SK-N-SH (cell line): ENCODE measurements at regions not wholly inside any gene's neighbourhood (a gene's known extent, or its start where the extent isn't known, plus 50 kb on each side); places are given as distances from the start of the nearest gene placed in this dataset.

Experiments used
- CTCF ChIA-PET: fragments of 300-600, 350-600 bp; formaldehyde crosslinking; extraction: SDS; loops from one replicate; lab custom pipeline; 2021; lab: Yijun Ruan, JAX
- POLR2A ChIA-PET: fragments of 350-600 bp; sonication (Branson Sonifier 250); formaldehyde crosslinking; extraction: SDS; loops from one replicate; lab custom pipeline; 2020; ENCODE audit warnings: antibody characterized with exemption, inconsistent platforms; lab: Yijun Ruan, JAX
- DNase-seq: peaks from one replicate; pipeline ENCODE4 v3.0.0; 2012
- H2AFZ ChIP-seq: fragments of 200-600 bp; sonication (generic); 2 replicates; pipeline ENCODE4 v1.8.1; 2016; ENCODE audit warnings: antibody characterized with exemption, mild to moderate bottlenecking, low read depth
- H3F3A ChIP-seq: fragments of 200-600 bp; sonication (generic); replicated peaks from 2 replicates; pipeline ENCODE3; 2016; ENCODE audit warnings: antibody characterized with exemption, mild to moderate bottlenecking; ENCODE audit not compliant: insufficient read depth
- H3K27ac ChIP-seq, 2 experiments: fragments of 200-500 bp in 1 of 2; fragments of 200-600 bp in 1 of 2; sonication (Bioruptor generic) in 1 of 2; sonication (generic), shearing (Covaris generic) in 1 of 2; 2 replicates each; pipeline versions ENCODE4 v1.5.1 to v1.6.1; 2014 to 2016; ENCODE audit warnings: low read depth in 2 of 2, inconsistent platforms in 1 of 2, low read length in 1 of 2, mild to moderate bottlenecking in 1 of 2, mixed read lengths in 1 of 2
- H3K27me3 ChIP-seq: fragments of 200-600 bp; sonication (generic), shearing (Covaris generic); 2 replicates; pipeline ENCODE4 v1.6.1; 2016; ENCODE audit warnings: mixed run types; ENCODE audit not compliant: insufficient read depth
- H3K36me3 ChIP-seq, 2 experiments: fragments of 200-500 bp in 1 of 2; fragments of 200-600 bp in 1 of 2; sonication (Bioruptor generic) in 1 of 2; sonication (generic) in 1 of 2; replicated peaks in 1 of 2; 2 replicates each; pipeline versions ENCODE3 to v1.5.1; 2014 to 2016; ENCODE audit warnings: low read length in 1 of 2, mild to moderate bottlenecking in 1 of 2; ENCODE audit not compliant: insufficient read depth in 2 of 2, control insufficient read depth in 1 of 2
- H3K4me1 ChIP-seq, 2 experiments: fragments of 200-500 bp in 1 of 2; fragments of 200-600 bp in 1 of 2; sonication (Bioruptor generic) in 1 of 2; sonication (generic), shearing (Covaris generic) in 1 of 2; 2 replicates each; pipeline versions ENCODE4 v1.5.1 to v1.6.1; 2014 to 2016; ENCODE audit warnings: low read depth in 1 of 2, low read length in 1 of 2, mixed run types in 1 of 2; ENCODE audit not compliant: insufficient read depth in 2 of 2, control insufficient read depth in 1 of 2
- H3K4me2 ChIP-seq: fragments of 200-600 bp; sonication (generic), shearing (Covaris generic); 2 replicates; pipeline ENCODE4 v1.6.1; 2017; ENCODE audit warnings: mixed run types
- H3K4me3 ChIP-seq, 2 experiments: fragments of 200-500 bp in 1 of 2; fragments of 200-600 bp in 1 of 2; sonication (Bioruptor generic) in 1 of 2; sonication (generic), shearing (Covaris generic) in 1 of 2; 2 replicates each; pipeline versions ENCODE4 v1.5.1 to v1.8.1; 2014 to 2016; ENCODE audit warnings: low read depth in 2 of 2, inconsistent platforms in 1 of 2, low read length in 1 of 2, mild to moderate bottlenecking in 1 of 2, mixed read lengths in 1 of 2, moderate library complexity in 1 of 2
- H3K79me2 ChIP-seq: fragments of 200-600 bp; sonication (generic); 2 replicates; pipeline ENCODE4 v1.8.1; 2017; ENCODE audit warnings: mild to moderate bottlenecking; ENCODE audit not compliant: insufficient read depth
- H3K9ac ChIP-seq: fragments of 200-600 bp; sonication (generic); 2 replicates; pipeline ENCODE4 v1.6.1; 2017; ENCODE audit warnings: mixed run types
- H3K9me2 ChIP-seq: fragments of 200-600 bp; sonication (generic); 2 replicates; pipeline ENCODE4 v1.6.1; 2017; ENCODE audit warnings: mixed run types
- H3K9me3 ChIP-seq: fragments of 200-600 bp; sonication (generic); 2 replicates; pipeline ENCODE4 v1.6.1; 2017; ENCODE audit warnings: mixed run types, mild to moderate bottlenecking, moderate library complexity
- H4K20me1 ChIP-seq: fragments of 200-600 bp; sonication (generic); 2 replicates; pipeline ENCODE4 v1.6.1; 2017; ENCODE audit warnings: mild to moderate bottlenecking, mixed run types; ENCODE audit not compliant: insufficient read depth
- CHD2 ChIP-seq: fragments of 150-350 bp; IDR thresholded peaks from 2 replicates; pipeline ENCODE4 v1.6.1; 2018; ENCODE audit warnings: low read length; ENCODE audit not compliant: partially characterized antibody
- ELF1 ChIP-seq: IDR thresholded peaks from 2 replicates; pipeline ENCODE4 v1.4.0; 2012
- EZH2phosphoT487 ChIP-seq: fragments of 200-600 bp; sonication (generic); IDR thresholded peaks from 2 replicates; pipeline ENCODE4 v1.6.1; 2017; ENCODE audit warnings: low read depth, mixed run types, mild to moderate bottlenecking, antibody characterized with exemption, moderate library complexity, borderline replicate concordance
- FOSL2 ChIP-seq: IDR thresholded peaks from 2 replicates; pipeline ENCODE4 v1.4.0; 2012; ENCODE audit warnings: low read depth, mild to moderate bottlenecking, moderate library complexity, borderline replicate concordance
- FOXJ3 ChIP-seq: sonication (generic); formaldehyde crosslinking; IDR thresholded peaks from 2 replicates; pipeline ENCODE4 v1.5.1; 2020; ENCODE audit warnings: mild to moderate bottlenecking, missing genetic modification reagents
- FOXM1 ChIP-seq: IDR thresholded peaks from 2 replicates; pipeline ENCODE4 v1.4.0; 2012; ENCODE audit warnings: low read depth, mild to moderate bottlenecking
- GABPA ChIP-seq: IDR thresholded peaks from 2 replicates; pipeline ENCODE4 v1.4.0; 2012; ENCODE audit warnings: low read depth, mild to moderate bottlenecking
- JUND ChIP-seq: IDR thresholded peaks from 2 replicates; pipeline ENCODE4 v1.4.0; 2012
- MEF2A ChIP-seq: IDR thresholded peaks from 2 replicates; pipeline ENCODE4 v1.4.0; 2012; ENCODE audit warnings: low read depth, borderline replicate concordance
- POLR2AphosphoS5 ChIP-seq: IDR thresholded peaks from 2 replicates; pipeline ENCODE4 v1.6.1; 2012; ENCODE audit warnings: low read depth, low read length
- RAD21 ChIP-seq: IDR thresholded peaks from 2 replicates; pipeline ENCODE4 v1.6.1; 2012; ENCODE audit warnings: mild to moderate bottlenecking, low read length
- RCOR1 ChIP-seq: fragments of 150-350 bp; IDR thresholded peaks from 2 replicates; pipeline ENCODE4 v1.6.1; 2017; ENCODE audit warnings: antibody characterized with exemption, low read length
- RXRA ChIP-seq: IDR thresholded peaks from 2 replicates; pipeline ENCODE4 v1.4.0; 2012; ENCODE audit warnings: low read depth, mild to moderate bottlenecking, borderline replicate concordance
- SMC3 ChIP-seq: IDR thresholded peaks from 2 replicates; pipeline ENCODE4 v1.6.1; 2012; ENCODE audit warnings: low read depth, low read length, improper control_type of control experiment
- TAF1 ChIP-seq: IDR thresholded peaks from 2 replicates; pipeline ENCODE4 v1.6.1; 2012; ENCODE audit warnings: low read depth, mild to moderate bottlenecking, low read length, moderate library complexity, borderline replicate concordance
- TCF12 ChIP-seq: IDR thresholded peaks from 2 replicates; pipeline ENCODE4 v1.4.0; 2012
- TEAD4 ChIP-seq: IDR thresholded peaks from 2 replicates; pipeline ENCODE4 v1.4.0; 2012; ENCODE audit warnings: mild to moderate bottlenecking, borderline replicate concordance; ENCODE audit not compliant: insufficient read depth
- YY1 ChIP-seq: IDR thresholded peaks from 2 replicates; pipeline ENCODE4 v1.4.0; 2012; ENCODE audit warnings: low read depth, mild to moderate bottlenecking
- WGBS: methylation state at CpG from one replicate; pipeline ENCODE4 v1.1.6; 2017; ENCODE audit warnings: low lambda C conversion rate; 5-methylcytosine and 5-hydroxymethylcytosine counted together
- TF ChIP-seq, protein P1 (sequence below): fragments of 200-600 bp; sonication (generic); IDR thresholded peaks from 2 replicates; pipeline ENCODE4 v1.6.1; 2017; ENCODE audit warnings: antibody characterized with exemption, mild to moderate bottlenecking, moderate library complexity
- TF ChIP-seq, protein P2 (sequence below): IDR thresholded peaks from 2 replicates; pipeline ENCODE4 v1.6.1; 2012; ENCODE audit warnings: mild to moderate bottlenecking, low read depth, low read length, moderate library complexity

DNA sequence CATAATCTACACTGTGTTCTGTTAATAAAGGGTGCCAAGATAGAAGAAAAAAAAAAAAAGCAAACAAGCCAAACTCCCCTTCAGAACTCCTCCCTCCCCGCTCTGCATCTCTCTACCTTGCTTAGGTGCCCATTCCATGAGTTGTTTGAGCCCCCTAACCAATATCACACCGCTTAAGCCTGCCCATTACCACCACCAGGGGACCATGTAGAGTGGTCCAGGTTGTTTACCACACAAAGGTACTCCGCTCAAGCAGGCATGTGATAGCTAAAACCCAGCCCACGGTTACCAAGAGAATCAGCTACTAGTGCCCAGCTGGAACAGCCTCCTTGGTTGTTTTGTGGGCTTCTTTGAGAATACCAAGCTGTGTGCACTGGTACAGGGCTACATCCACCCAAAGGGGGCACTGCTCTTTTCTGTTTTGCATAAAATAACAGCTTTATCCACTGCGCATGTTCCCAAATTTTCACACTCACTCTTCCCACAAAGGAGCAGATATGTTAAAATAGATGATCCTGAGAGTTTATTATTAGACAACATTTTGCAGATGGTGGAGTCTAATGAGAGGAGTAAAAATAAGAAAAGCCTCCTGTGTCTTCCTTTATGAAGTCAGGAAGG, 304.1 kb downstream of the DEPDC1B start:
- 0 out of 2 replicates have a peak, but pooled peaks have one; percentile 5 for TF ChIP-seq RAD21
- no peak for TF ChIP-seq ELF1
- TF ChIP-seq TCF12: no peak
- TF ChIP-seq, protein P1, sequence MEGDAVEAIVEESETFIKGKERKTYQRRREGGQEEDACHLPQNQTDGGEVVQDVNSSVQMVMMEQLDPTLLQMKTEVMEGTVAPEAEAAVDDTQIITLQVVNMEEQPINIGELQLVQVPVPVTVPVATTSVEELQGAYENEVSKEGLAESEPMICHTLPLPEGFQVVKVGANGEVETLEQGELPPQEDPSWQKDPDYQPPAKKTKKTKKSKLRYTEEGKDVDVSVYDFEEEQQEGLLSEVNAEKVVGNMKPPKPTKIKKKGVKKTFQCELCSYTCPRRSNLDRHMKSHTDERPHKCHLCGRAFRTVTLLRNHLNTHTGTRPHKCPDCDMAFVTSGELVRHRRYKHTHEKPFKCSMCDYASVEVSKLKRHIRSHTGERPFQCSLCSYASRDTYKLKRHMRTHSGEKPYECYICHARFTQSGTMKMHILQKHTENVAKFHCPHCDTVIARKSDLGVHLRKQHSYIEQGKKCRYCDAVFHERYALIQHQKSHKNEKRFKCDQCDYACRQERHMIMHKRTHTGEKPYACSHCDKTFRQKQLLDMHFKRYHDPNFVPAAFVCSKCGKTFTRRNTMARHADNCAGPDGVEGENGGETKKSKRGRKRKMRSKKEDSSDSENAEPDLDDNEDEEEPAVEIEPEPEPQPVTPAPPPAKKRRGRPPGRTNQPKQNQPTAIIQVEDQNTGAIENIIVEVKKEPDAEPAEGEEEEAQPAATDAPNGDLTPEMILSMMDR: 0 out of 2 replicates have a peak, but pooled peaks have one; percentile 21
- Histone ChIP-seq H3K9me3 (no peaks in the 10 kb centered on the region), H3K4me1 (no peaks in the 10 kb centered on the region; a peak in 1 of 4 replicates), H3K27ac (no peak overlapping the region), H3K4me3 (no peak overlapping the region), H2AFZ (no peak overlapping the region), H3F3A (no peaks in the 10 kb centered on the region), H3K9ac (no peak overlapping the region), H3K36me3 (no peaks in the 10 kb centered on the region), H3K79me2 (no peaks in the 10 kb centered on the region), H3K27me3 (no peaks in the 10 kb centered on the region), H4K20me1 (no peaks in the 10 kb centered on the region), H3K9me2 (no peaks in the 10 kb centered on the region), H3K4me2 (no peak overlapping the region)
- CTCF ChIA-PET: interaction anchor here (0.6 to 1.1 kb wide), 3 partner anchors 182 to 608 kb away, joined by 3 read pairs; no protein-coding TSS in a partner anchor
- DNase-seq: no peak
- WGBS: 71% methylated on average over 5 of the region's 5 CpGs
- POLR2A ChIA-PET: no interaction called here

DNA sequence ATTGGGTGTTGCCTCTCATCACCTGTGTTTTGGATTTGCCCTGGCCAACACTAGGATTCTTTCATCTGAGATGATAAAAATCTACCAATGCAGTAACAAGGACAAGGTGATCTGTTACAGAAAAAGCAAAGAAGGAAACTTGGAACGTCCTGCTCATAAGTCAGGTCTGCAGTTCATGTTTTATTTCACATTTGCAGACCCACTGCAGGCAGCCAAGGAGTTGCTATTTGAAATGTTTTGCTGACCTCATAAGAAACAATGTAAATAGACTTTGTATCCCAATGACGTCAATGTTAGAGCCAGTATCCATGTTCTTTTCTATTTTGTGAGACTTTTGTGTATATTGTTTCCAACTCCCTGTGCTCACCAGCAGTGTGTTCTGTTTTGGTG, 312.9 kb downstream of the DEPDC1B start:
- Histone ChIP-seq H3K27ac (no peak overlapping the region), H3F3A (no peaks in the 10 kb centered on the region), H3K36me3 (no peaks in the 10 kb centered on the region), H3K9me3 (no peaks in the 10 kb centered on the region), H3K4me3 (no peak overlapping the region), H3K9ac (no peak overlapping the region), H3K4me2 (no peak overlapping the region), H2AFZ (no peak overlapping the region), H4K20me1 (no peaks in the 10 kb centered on the region), H3K79me2 (no peaks in the 10 kb centered on the region), H3K27me3 (no peaks in the 10 kb centered on the region), H3K9me2 (no peaks in the 10 kb centered on the region), H3K4me1 (peaks cover 4 to 13% of the 10 kb centered on the region in 2 experiments; a peak in 3 of 4 replicates)
- 61% methylated on average over 2 of the region's 2 CpGs for WGBS
- TF ChIP-seq FOSL2: no peak
- no peak for TF ChIP-seq RXRA
- TF ChIP-seq GABPA: no peak
- TF ChIP-seq YY1: no peak
- TF ChIP-seq ELF1: no peak
- TF ChIP-seq RAD21: no peak
- TF ChIP-seq, protein P2, sequence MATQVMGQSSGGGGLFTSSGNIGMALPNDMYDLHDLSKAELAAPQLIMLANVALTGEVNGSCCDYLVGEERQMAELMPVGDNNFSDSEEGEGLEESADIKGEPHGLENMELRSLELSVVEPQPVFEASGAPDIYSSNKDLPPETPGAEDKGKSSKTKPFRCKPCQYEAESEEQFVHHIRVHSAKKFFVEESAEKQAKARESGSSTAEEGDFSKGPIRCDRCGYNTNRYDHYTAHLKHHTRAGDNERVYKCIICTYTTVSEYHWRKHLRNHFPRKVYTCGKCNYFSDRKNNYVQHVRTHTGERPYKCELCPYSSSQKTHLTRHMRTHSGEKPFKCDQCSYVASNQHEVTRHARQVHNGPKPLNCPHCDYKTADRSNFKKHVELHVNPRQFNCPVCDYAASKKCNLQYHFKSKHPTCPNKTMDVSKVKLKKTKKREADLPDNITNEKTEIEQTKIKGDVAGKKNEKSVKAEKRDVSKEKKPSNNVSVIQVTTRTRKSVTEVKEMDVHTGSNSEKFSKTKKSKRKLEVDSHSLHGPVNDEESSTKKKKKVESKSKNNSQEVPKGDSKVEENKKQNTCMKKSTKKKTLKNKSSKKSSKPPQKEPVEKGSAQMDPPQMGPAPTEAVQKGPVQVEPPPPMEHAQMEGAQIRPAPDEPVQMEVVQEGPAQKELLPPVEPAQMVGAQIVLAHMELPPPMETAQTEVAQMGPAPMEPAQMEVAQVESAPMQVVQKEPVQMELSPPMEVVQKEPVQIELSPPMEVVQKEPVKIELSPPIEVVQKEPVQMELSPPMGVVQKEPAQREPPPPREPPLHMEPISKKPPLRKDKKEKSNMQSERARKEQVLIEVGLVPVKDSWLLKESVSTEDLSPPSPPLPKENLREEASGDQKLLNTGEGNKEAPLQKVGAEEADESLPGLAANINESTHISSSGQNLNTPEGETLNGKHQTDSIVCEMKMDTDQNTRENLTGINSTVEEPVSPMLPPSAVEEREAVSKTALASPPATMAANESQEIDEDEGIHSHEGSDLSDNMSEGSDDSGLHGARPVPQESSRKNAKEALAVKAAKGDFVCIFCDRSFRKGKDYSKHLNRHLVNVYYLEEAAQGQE: no peak
- TF ChIP-seq MEF2A: no peak
- TF ChIP-seq TCF12: no peak
- no peak for TF ChIP-seq FOXM1
- no peak for TF ChIP-seq POLR2AphosphoS5
- TF ChIP-seq CHD2: no peak
- TF ChIP-seq RCOR1: no peak
- no peak for TF ChIP-seq FOXJ3
- no peak for TF ChIP-seq SMC3
- TF ChIP-seq JUND: no peak
- TF ChIP-seq EZH2phosphoT487: no peak
- TF ChIP-seq TAF1: no peak
- TF ChIP-seq TEAD4: no peak
- ChIA-PET CTCF (interaction anchor here (1.2 to 2.2 kb wide), 3 partner anchors 34 to 199 kb away, joined by 3 to 6 read pairs (median 4); no protein-coding TSS in a partner anchor), POLR2A (interaction anchor here (0.7 kb wide), 1 partner anchor 30 kb away, joined by 5 read pairs; no protein-coding TSS in a partner anchor)
- DNase-seq: no peak
